ENCODE measurements at regions not wholly inside any gene's neighbourhood (a gene's known extent, or its start where the extent isn't known, plus 50 kb on each side); places are given as distances from the start of the nearest gene placed in this dataset.

- TF ChIP-seq, protein P1, sequence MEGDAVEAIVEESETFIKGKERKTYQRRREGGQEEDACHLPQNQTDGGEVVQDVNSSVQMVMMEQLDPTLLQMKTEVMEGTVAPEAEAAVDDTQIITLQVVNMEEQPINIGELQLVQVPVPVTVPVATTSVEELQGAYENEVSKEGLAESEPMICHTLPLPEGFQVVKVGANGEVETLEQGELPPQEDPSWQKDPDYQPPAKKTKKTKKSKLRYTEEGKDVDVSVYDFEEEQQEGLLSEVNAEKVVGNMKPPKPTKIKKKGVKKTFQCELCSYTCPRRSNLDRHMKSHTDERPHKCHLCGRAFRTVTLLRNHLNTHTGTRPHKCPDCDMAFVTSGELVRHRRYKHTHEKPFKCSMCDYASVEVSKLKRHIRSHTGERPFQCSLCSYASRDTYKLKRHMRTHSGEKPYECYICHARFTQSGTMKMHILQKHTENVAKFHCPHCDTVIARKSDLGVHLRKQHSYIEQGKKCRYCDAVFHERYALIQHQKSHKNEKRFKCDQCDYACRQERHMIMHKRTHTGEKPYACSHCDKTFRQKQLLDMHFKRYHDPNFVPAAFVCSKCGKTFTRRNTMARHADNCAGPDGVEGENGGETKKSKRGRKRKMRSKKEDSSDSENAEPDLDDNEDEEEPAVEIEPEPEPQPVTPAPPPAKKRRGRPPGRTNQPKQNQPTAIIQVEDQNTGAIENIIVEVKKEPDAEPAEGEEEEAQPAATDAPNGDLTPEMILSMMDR (conservative IDR thresholded peaks at IDR 0.05; ENCODE audit: low read length), result no peak
- no peak for TF ChIP-seq EZH2phosphoT487 (IDR thresholded peaks at IDR 0.05; ENCODE audit: borderline replicate concordance)
These were observed 446.2 kb downstream of the ADRA2A start for GRCh38 chr10:111523016-111523415.

Measured in Loucy (cell line).